GM19035 (cell line): ENCODE measurements at regions not wholly inside any gene's neighbourhood (a gene's known extent, or its start where the extent isn't known, plus 50 kb on each side); places are given as distances from the start of the nearest gene placed in this dataset.

ENCODE experiments used
- ATAC-seq: cut with Tn5 transposase; IDR thresholded peaks from one replicate; pipeline ENCODE4 v1.9.1; 2021; ENCODE audit not compliant: unreplicated experiment

- ATAC-seq, result no peak
These were observed 1409.5 kb downstream of the AACS start for GRCh38 chr12:126474703-126475102.

- no peak for ATAC-seq
These were observed 1415.2 kb downstream of the AACS start for GRCh38 chr12:126480451-126480850.

GRCh38 chr12:126481688-126482087 is 1416.5 kb downstream of the AACS start:
- no peak for ATAC-seq

GRCh38 chr12:126482238-126482889 is 1417.1 kb downstream of the AACS start:
- no peak for ATAC-seq

GRCh38 chr12:126483145-126484068 is 1418.2 kb downstream of the AACS start:
- no peak for ATAC-seq

GRCh38 chr12:126487431-126487980 is 1422.3 kb downstream of the AACS start:
- no peak for ATAC-seq

- no peak for ATAC-seq
These were observed 1423.6 kb downstream of the AACS start for GRCh38 chr12:126488806-126489205.

GRCh38 chr12:126492181-126492580 is 1426.9 kb downstream of the AACS start:
- ATAC-seq, result no peak

GRCh38 chr12:126493366-126494108 is 1428.3 kb downstream of the AACS start:
- ATAC-seq, result no peak

GRCh38 chr12:126496201-126496600 is 1431.0 kb downstream of the AACS start:
- ATAC-seq, result no peak

- ATAC-seq, result no peak
These were observed 1441.4 kb downstream of the AACS start for GRCh38 chr12:126506426-126507182.

- ATAC-seq, result no peak
These were observed 1442.0 kb downstream of the AACS start for GRCh38 chr12:126507231-126507630.

GRCh38 chr12:126509572-126509971 is 1444.3 kb downstream of the AACS start:
- no peak for ATAC-seq

- ATAC-seq, result no peak
These were observed 1445.4 kb downstream of the AACS start for GRCh38 chr12:126510630-126511029.

GRCh38 chr12:126512916-126513913 is 1448.0 kb downstream of the AACS start:
- no peak for ATAC-seq

- ATAC-seq, result no peak
These were observed 1453.5 kb downstream of the AACS start for GRCh38 chr12:126518596-126519200.

- no peak for ATAC-seq
These were observed 1454.6 kb downstream of the AACS start for GRCh38 chr12:126519833-126520232.

GRCh38 chr12:126523891-126524290 is 1458.7 kb downstream of the AACS start:
- no peak for ATAC-seq

GRCh38 chr12:126534495-126534894 is 1469.3 kb downstream of the AACS start:
- no peak for ATAC-seq
